ENCODE measurements at regions not wholly inside any gene's neighbourhood (a gene's known extent, or its start where the extent isn't known, plus 50 kb on each side); places are given as distances from the start of the nearest gene placed in this dataset.

- Histone ChIP-seq H3K27me3 (replicated peaks in 1 of 4; ENCODE audit: control insufficient read depth in 3 of 4, extremely low read depth in 1 of 4, insufficient read depth in 3 of 4, low read length in 3 of 4) (no peaks in the 10 kb centered on the region), H3K79me1 (ENCODE audit: low read depth, low read length) (no peaks in the 10 kb centered on the region), H2AK5ac (ENCODE audit: low read depth, low read length) (no peak overlapping the region), H2BK20ac (ENCODE audit: low read length) (no peak overlapping the region), H2BK15ac (ENCODE audit: low read length) (no peak overlapping the region), H4K5ac (ENCODE audit: insufficient read length, low read depth, low read length) (no peak overlapping the region), H3K14ac (ENCODE audit: insufficient read length) (no peak overlapping the region), H3K9me3 (ENCODE audit: insufficient read depth in 2 of 2, low read depth in 1 of 2, low read length in 1 of 2) (no peaks in the 10 kb centered on the region), H3K4me2 (ENCODE audit: insufficient read depth in 1 of 2, low read depth in 2 of 2, low read length in 2 of 2) (no peak overlapping the region), H3K56ac (replicated peaks; ENCODE audit: insufficient read length, low read depth, low read length) (no peak overlapping the region), H3K4me1 (replicated peaks in 1 of 4; ENCODE audit: control insufficient read depth in 3 of 4, insufficient read depth in 4 of 4, low read length in 3 of 4) (no peaks in the 10 kb centered on the region), H2BK120ac (replicated peaks; ENCODE audit: low read depth, low read length) (no peak overlapping the region), H3K23ac (ENCODE audit: insufficient read length) (no peak overlapping the region), H4K20me1 (replicated peaks in 1 of 2; ENCODE audit: control insufficient read depth in 1 of 2, insufficient read depth in 2 of 2, low read length in 2 of 2) (no peaks in the 10 kb centered on the region), H3K79me2 (ENCODE audit: control insufficient read depth in 1 of 2, insufficient read depth in 2 of 2, low read length in 2 of 2) (no peaks in the 10 kb centered on the region), H3K4ac (replicated peaks; ENCODE audit: insufficient read length, low read depth, low read length) (no peak overlapping the region), H2AFZ (ENCODE audit: low read length) (no peak overlapping the region), H2BK5ac (ENCODE audit: low read depth, low read length) (no peak overlapping the region), H2BK12ac (ENCODE audit: low read depth, low read length) (no peak overlapping the region), H3K18ac (ENCODE audit: extremely low read depth, low read length) (no peak overlapping the region), H3K23me2 (ENCODE audit: low read depth, low read length) (no peaks in the 10 kb centered on the region), H4K91ac (replicated peaks; ENCODE audit: insufficient read length, low read length) (no peak overlapping the region), H4K8ac (ENCODE audit: extremely low read depth, insufficient read depth, low read length) (no peak overlapping the region), H3K36me3 (ENCODE audit: control insufficient read depth in 2 of 4, insufficient read depth in 4 of 4, low read length in 3 of 4) (no peaks in the 10 kb centered on the region), H3K4me3 (ENCODE audit: extremely low read depth in 1 of 4, insufficient read depth in 2 of 4, low read depth in 3 of 4, low read length in 4 of 4) (no peak overlapping the region), H3K9ac (replicated peaks in 1 of 4; ENCODE audit: extremely low read depth in 1 of 4, low read depth in 3 of 4, low read length in 3 of 4) (no peak overlapping the region), H3K27ac (ENCODE audit: low read depth, low read length) (no peak overlapping the region)
- POLR2A ChIA-PET (ENCODE audit: partially characterized antibody) = no interaction called here
- 93% methylated on average over 5 of the region's 5 CpGs; no CpG with 5 or more reads in 1 of the 2 experiments for WGBS, 2 experiments (ENCODE audit: extremely low coverage in 1 of 2, insufficient coverage in 1 of 2, insufficient read length in 1 of 2, insufficient replicate concordance in 2 of 2, low coverage in 1 of 2, low lambda C conversion rate in 2 of 2, missing lambda C conversion rate in 1 of 2)
- DNase-seq (ENCODE audit: low read depth in 1 of 2, low spot score in 2 of 2) = no peak
- CTCF ChIA-PET (ENCODE audit: partially characterized antibody) = interaction anchor here (0.6 to 1.1 kb wide), 4 partner anchors 20 to 166 kb away, joined by 3 to 4 read pairs (median 3); no protein-coding TSS in a partner anchor
- no peak for FAIRE-seq
- no peak for TF ChIP-seq TBP (IDR thresholded peaks at IDR 0.05; ENCODE audit: low read depth, low read length)
- TF ChIP-seq NANOG (IDR thresholded peaks at IDR 0.05; ENCODE audit: insufficient read depth, low read depth, low read length, poor library complexity, severe bottlenecking) = no peak
- TF ChIP-seq EGR1 (IDR thresholded peaks at IDR 0.05; ENCODE audit: borderline replicate concordance, low read depth, low read length) = no peak
- TF ChIP-seq CHD1 (IDR thresholded peaks at IDR 0.05; ENCODE audit: low read depth, low read length) = no peak
- no peak for TF ChIP-seq ASH2L (IDR thresholded peaks at IDR 0.05; ENCODE audit: low read length)
Observed at GRCh38 chr6:115729036-115729435, 331.7 kb downstream of the FRK start.
